NCI-H2196 treated with DMSO at 0.1 percent for 48 hours (cell line): ENCODE measurements at regions not wholly inside any gene's neighbourhood (a gene's known extent, or its start where the extent isn't known, plus 50 kb on each side); places are given as distances from the start of the nearest gene placed in this dataset.

Experiments
- DNase-seq: peaks from one replicate; lab custom pipeline; 2025; ENCODE audit not compliant: unreplicated experiment; lab: John Stamatoyannopoulos, UW

GRCh38 chr3:72350761-72351505, 497.3 kb downstream of the SHQ1 start:
- DNase-seq = no peak

- no peak for DNase-seq
These were observed 499.9 kb downstream of the SHQ1 start for GRCh38 chr3:72348357-72348756.

DNA sequence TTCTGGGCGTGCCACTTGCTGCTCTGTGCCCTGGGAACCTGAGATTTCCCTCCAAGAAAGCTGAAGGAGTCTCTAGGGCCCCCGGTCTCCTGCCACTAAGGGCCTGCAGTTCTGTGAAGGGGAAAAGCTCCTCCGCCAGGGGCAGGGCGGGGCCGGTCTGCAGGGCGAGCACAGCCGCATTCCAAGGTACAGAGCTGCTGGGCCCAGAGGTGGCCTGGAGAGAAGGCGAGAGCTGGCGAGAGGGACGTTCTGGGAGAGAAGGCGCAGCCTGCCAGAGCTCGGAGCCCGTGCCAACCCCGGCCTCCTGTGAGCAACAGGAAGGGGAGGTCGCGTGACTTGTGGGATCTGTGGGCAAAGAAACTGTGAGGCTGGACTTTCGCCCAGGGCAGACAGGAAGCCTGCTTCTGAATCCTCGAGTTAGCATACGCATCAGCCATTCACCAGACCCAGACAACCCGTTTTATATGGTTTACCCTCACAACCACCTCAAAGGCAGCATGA, 500.4 kb downstream of the SHQ1 start:
- DNase-seq = no peak

DNA sequence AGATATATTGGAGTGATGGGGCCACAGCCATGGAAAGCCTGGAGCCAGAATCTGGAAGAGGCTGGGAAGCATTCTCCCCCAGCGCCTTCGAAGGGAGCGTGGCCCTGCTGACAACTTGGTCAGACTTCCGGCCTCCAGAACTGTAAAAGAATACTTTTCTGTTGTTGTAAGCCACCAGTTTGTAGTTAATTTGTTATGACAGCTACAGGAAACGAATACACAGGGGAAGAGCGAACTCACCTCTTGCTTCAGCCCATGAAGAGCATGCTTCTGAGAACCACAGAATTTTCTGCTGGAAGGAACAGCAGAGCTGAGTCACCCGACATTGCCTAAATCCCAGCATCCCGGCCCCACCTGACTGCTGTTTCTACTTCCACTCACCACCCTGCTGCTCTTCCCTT, 501.7 kb downstream of the SHQ1 start:
- DNase-seq = no peak

DNA sequence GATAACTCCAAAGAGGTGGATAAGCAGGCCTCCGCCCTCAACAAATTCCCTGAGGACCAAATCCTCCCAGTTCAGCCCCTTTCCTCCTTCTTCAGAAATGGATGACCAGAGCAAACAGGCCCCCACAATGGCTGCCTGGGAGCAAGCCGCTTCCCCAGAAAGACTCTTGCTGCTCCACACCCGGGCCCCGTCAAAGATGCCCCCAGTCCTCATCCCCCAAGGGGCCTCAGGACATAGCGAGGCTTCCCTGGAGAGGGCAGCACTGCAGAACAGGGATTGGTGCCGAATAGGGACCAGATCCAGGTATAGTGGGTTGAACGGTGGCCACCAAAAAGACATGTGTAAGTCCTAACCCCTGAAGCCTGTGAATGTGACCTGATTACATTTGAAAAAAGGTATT, 502.3 kb downstream of the SHQ1 start:
- DNase-seq = no peak

- no peak for DNase-seq
These were observed 502.9 kb downstream of the SHQ1 start for GRCh38 chr3:72345237-72345878.

- DNase-seq = no peak
These were observed 503.6 kb downstream of the SHQ1 start for GRCh38 chr3:72344647-72345046.

- no peak for DNase-seq
These were observed 504.0 kb downstream of the SHQ1 start for GRCh38 chr3:72344236-72344635.

GRCh38 chr3:72343078-72343477, 505.2 kb downstream of the SHQ1 start:
- no peak for DNase-seq

- DNase-seq = no peak
These were observed 505.8 kb downstream of the SHQ1 start for GRCh38 chr3:72342450-72342849.

DNA sequence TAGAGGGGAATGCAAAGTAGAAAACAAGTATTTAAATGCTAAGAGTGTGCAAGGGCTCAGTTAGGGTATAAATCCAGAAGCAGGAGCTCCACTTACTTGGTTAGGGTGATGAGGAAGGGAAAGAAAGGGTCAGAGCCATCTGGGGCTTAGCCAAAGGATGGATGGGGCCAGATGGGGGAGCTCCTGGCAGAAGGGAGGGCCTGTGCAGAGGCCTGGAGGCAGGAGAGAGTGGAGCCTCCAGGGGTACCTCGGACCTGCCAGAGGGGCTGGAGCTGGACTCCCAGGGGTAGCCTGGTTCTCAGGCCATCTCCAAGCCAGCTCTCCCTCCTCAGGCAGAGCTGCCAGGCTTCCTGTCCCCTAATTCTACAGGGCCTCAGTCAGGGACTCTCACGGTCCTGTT, 506.3 kb downstream of the SHQ1 start:
- DNase-seq = no peak

DNA sequence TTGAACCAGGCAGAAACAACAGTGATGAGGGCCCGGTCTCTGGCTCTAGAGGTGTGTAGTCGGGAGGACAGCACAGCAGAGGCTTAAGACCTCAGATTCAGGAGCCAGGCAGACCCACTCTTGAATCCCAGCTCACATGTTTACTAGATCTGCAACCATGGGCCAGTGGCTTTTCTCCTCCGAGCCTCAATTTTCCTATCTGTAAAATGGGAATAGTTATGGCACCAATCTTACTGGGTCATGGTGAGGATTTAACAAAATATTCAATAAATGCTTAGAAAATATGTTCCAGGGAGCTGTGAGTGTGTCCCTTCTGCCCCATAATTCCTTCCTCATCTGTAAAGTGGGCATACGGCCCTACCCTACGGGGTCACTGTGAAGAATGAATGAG, 506.9 kb downstream of the SHQ1 start:
- DNase-seq = no peak

DNA sequence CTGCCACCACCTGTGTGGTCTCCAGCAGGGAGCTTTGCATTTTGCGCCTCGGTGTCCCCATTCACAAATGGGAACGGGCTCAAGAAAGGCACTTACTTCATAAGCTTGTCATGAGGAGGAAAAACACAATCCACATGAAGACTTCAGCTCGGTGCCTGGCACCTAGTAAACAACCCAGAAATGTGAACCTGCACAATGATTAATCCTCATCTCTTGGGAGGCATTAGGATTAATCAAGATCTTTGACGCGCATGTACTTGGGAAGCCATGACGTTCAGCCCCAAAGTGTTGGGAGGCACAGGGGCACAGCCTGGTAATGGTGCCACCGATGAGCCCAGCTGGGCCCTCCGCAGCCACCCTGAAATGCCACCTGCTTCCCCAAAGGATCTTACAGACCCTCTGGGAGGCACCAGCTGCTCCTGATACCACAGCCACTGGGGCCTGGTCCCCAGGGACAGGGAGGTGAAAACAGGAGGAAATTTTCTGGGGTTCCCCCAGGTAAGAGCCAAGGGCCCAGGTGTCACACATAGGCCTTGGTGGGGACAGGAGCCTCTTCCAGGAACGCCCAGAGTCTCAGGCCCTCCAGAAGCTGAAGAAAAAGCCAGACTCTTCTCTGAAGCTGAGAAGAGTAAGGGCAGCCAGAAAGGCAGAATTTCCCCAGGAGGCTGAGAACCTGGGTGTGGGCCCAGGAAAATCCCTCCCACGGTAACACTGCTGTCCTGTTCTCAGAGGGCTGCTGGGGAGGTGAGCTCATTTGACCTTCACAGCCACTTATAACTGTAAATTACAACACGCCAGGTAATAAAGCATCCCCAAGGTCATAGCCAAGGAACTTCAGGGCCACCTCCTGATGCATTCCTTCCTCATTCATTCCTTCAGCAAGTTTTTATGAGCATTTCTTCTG, 507.5 kb downstream of the SHQ1 start:
- DNase-seq = no peak

DNA sequence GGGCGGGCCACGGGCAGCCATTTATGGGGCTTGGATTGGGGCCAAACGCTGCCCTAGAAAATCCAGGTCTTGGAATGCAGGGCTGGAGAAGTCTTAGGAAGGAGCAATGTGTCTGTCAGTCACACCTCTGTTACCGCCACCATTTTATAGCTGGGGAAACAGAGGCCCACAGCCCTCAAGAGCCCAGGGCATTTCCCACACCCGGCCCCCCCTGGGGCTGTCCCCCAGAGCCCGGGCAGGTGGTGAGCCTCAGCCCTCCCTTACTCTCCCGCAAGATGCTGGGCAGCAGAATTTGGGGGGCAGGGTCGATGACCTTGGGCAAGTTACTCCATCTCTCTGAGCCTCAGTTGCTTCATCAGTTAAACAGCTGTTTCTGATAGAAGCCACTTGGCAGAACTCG, 508.2 kb downstream of the SHQ1 start:
- DNase-seq = no peak

DNA sequence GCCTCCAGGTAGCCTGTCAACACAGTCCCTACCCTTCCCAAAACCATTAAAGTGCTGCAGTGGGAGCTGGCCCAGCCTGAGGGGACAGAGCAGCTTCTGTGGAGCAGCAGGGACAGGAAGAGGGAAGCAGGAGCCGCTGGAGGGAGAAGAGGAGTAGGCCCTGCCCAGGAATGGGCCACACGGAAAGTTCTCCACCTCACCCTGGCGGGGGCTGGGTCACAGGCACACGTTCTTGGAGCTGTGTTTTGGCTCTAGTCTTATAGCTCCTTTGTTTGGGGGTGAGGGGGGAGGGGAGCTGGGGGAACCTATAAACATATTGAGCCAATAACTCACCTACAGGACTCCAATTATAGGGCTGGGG, 508.6 kb downstream of the SHQ1 start:
- DNase-seq = no peak

DNA sequence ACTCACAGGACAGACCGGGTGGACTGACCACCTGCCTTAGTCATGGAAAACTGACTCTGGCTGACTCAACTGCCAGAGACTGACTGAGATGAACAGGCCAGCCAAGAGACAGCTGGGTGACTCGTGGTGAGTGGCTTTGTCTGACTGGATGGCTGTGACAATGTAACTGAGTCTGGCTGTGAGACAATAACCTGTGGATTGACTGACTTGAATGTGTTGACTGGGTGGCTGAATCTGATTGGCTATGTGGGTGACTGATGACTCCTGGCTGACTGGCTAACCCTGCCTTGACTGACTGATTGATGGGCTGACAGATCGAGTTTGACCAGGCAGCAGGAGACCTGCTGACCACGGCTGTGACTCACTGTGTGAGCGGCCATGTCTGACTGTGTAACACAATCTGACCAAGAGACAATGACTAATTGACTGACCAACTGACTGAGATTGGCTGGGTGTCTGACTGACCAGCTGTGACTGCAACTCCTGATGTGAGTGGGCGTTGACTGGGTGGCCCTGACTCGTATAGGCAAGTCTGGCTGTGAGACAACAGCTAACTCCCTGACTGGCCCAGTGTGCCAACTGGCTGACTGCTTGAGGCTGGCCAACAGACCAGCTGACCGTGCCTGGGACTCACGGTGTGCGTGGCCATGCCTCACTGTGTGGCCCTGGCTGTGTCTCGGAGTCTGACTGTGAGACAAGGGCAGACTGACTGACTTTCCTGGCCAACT, 509.1 kb downstream of the SHQ1 start:
- DNase-seq = peak; percentile 13

DNA sequence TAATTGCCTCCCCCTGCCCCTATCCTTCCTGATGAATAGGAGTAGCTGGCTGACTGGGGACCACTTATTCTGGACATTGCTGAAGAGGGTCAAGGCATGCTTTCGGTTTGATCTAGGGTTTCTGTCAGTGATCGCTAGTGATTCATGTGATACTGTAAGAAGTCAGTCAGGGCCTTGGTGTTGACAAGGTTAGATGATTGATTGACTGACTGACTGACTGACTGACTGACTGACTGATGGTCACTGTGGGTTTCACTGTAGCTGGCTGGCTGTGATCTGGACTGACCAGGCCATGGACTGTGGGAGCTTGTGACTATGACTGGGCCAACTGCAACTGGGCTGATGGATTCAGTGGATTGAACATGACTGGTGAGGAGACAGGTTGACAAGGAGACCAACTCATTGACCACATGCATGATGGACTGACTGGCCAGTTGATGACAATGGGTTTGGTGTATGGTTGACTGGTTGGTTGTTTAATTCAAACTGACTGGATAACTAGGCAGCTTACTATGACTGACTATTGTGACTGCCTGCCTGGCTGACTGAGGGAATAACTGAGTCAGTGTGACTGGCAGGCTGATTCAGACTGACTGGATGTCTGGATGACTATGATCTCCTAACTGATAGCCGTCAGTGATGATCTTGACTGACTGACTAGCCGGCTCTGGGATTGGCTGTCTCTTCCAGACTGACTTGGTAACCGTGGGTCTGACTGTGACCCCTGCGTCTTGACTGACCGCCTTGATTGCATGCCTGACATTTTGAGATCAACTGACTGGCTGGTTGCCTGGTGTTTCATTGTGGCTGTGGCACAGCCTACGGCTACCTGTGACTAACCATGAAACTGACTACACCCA, 509.9 kb downstream of the SHQ1 start:
- DNase-seq = no peak

DNA sequence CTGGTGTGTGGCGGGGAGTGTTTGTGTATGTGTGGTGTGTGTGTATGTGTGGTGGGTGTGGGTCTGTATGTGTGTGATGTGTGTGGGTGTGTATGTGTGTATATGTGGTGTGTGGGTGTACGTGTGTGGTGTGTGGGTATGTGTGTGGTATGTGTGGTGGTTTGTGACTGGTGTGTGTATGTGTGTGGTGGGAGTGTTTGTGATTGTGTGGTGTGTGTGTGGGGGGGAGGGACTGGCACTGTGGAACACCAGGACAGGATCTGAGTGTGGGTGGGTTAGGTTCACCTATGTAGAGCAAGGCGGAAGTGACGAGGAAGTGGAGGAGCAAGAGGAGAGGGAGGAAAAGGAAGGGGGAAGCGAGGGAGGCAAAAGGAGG, 510.8 kb downstream of the SHQ1 start:
- DNase-seq = no peak

GRCh38 chr3:72336821-72337479, 511.3 kb downstream of the SHQ1 start:
- DNase-seq = peak; percentile 55
